Activated naive CD8-positive, alpha-beta T cell (primary cell): ENCODE measurements at regions not wholly inside any gene's neighbourhood (a gene's known extent, or its start where the extent isn't known, plus 50 kb on each side); places are given as distances from the start of the nearest gene placed in this dataset.

Experiments used
- H3K27ac Mint-ChIP-seq: one replicate; pipeline ENCODE4 v1.8.0; 2021; ENCODE audit warnings: mixed read lengths
- H3K27me3 Mint-ChIP-seq: one replicate; pipeline ENCODE4 v1.8.0; 2021; ENCODE audit warnings: mixed read lengths
- H3K36me3 Mint-ChIP-seq: one replicate; pipeline ENCODE4 v1.8.0; 2021; ENCODE audit warnings: mixed read lengths
- H3K4me1 Mint-ChIP-seq: one replicate; pipeline ENCODE4 v1.8.0; 2021; ENCODE audit warnings: low read depth, mixed read lengths
- H3K4me3 Mint-ChIP-seq: one replicate; pipeline ENCODE4 v1.8.0; 2021; ENCODE audit warnings: mild to moderate bottlenecking, mixed read lengths
- H3K9me3 Mint-ChIP-seq: one replicate; pipeline ENCODE4 v1.8.0; 2021; ENCODE audit warnings: low read depth, mixed read lengths

- Mint-ChIP-seq H3K4me3 (no peak overlapping the region), H3K36me3 (no peaks in the 10 kb centered on the region), H3K27ac (no peak overlapping the region), H3K27me3 (peaks cover 20% of the 10 kb centered on the region), H3K9me3 (no peaks in the 10 kb centered on the region), H3K4me1 (peaks cover 7% of the 10 kb centered on the region)
Observed at GRCh38 chr11:122439866-122440810, 215.4 kb upstream of the UBASH3B start.

DNA sequence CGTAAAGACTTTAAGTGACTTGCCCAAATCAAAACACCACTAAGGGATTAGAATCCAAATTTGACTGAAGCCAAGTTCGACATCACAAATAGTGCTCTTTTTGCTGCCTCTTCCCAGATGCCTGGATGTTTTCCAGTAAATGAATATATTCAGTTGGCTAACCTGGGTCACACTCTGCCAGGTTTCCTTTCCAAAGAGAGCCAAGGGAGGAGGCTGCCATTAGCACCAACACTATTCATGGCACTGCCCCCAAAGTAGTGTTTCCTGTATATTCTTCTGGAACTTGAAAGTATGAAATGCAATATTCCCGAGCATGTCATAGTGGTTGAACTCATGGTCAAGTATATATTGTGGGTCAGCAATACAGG is 219.3 kb upstream of the UBASH3B start:
- H3K4me3 Mint-ChIP-seq = no peak overlapping the region
- H3K9me3 Mint-ChIP-seq = no peaks in the 10 kb centered on the region
- H3K27me3 Mint-ChIP-seq = peaks cover 20% of the 10 kb centered on the region
- no peak overlapping the region for H3K27ac Mint-ChIP-seq
- H3K36me3 Mint-ChIP-seq = no peaks in the 10 kb centered on the region
- peaks cover 7% of the 10 kb centered on the region for H3K4me1 Mint-ChIP-seq

DNA sequence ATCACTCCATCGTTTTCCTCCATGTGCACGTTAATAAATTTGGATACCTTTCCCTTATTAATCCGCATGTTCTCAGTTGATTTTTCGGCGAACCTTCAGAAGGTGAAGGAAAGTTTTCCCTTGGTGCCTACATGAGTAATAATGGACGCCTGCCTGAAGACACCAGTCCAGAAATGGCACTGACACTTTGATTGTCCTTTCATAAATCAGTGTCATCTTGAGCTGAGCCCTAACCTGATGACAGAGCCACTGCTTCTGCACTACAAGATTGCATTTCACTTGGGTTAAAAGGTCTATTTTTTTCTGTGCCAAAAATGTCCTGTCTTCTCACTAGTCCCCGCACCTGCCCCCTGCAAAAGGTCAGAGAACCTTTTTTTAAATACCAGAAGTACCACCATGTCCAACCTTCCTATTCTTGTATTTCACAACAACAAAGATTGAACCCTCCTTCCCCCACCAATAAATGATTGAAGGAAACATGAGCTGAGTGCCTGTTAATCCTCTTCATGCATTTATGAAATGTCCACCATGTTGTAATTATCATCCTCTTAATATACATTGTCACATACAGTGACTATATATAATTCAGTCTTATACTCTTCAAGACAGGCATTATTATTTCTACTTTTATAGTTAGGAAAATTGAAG is 219.9 kb upstream of the UBASH3B start:
- Mint-ChIP-seq H3K36me3 (no peaks in the 10 kb centered on the region), H3K4me1 (peaks cover 6% of the 10 kb centered on the region), H3K4me3 (no peak overlapping the region), H3K9me3 (no peaks in the 10 kb centered on the region), H3K27me3 (peaks cover 18% of the 10 kb centered on the region), H3K27ac (no peak overlapping the region)

- no peaks in the 10 kb centered on the region for H3K4me1 Mint-ChIP-seq
- no peak overlapping the region for H3K27ac Mint-ChIP-seq
- H3K4me3 Mint-ChIP-seq = no peak overlapping the region
- H3K36me3 Mint-ChIP-seq = no peaks in the 10 kb centered on the region
- peaks cover 13% of the 10 kb centered on the region for H3K27me3 Mint-ChIP-seq
- H3K9me3 Mint-ChIP-seq = no peaks in the 10 kb centered on the region
Observed at GRCh38 chr11:122434786-122435185, 220.7 kb upstream of the UBASH3B start.

DNA sequence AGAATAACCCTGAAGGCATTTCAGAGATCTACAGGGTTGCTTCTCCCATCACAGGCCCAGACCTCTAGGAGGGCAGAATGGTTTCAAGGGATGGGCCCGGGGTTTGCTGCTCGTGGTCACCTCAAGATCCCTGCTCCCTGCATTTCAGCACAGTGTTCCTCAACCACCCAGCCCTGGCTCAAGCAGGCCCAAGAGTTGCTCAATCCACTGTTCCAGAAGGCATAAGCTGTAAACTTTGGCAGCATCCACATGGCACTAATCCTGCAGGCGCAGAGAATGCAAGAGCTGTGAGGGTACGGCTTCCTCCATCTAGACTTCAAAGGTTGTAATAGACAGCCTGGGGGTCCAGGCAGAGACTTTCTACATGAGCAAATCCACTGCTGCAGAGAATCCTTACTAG is 225.0 kb upstream of the UBASH3B start:
- no peaks in the 10 kb centered on the region for H3K36me3 Mint-ChIP-seq
- no peaks in the 10 kb centered on the region for H3K4me1 Mint-ChIP-seq
- H3K27ac Mint-ChIP-seq = no peak overlapping the region
- no peak overlapping the region for H3K4me3 Mint-ChIP-seq
- peaks cover 2% of the 10 kb centered on the region for H3K27me3 Mint-ChIP-seq
- H3K9me3 Mint-ChIP-seq = no peaks in the 10 kb centered on the region

- Mint-ChIP-seq H3K27ac (no peak overlapping the region), H3K4me1 (no peaks in the 10 kb centered on the region), H3K4me3 (no peak overlapping the region), H3K27me3 (peaks cover 1% of the 10 kb centered on the region), H3K9me3 (no peaks in the 10 kb centered on the region), H3K36me3 (no peaks in the 10 kb centered on the region)
Observed at GRCh38 chr11:122426073-122426472, 229.4 kb upstream of the UBASH3B start.

DNA sequence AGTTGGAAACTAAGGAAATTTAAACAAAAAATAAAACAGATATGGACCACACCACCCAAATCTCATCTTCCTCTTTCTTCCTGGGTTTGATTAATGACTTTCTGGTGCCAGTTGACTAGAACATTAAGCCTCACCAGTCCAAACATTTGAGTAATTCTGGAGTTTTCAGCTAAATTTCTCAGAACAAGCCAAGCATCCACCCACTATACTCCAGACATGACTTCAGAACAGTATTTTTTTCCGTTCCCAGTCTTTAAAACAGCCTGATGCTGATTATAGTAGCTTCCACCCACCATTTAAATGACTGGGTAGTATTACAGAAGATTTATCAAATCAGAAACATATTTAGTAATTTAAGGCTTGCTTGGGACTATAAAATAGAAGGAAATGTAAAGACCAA is 230.9 kb upstream of the UBASH3B start:
- no peak overlapping the region for H3K4me3 Mint-ChIP-seq
- H3K4me1 Mint-ChIP-seq = no peaks in the 10 kb centered on the region
- no peak overlapping the region for H3K27ac Mint-ChIP-seq
- H3K9me3 Mint-ChIP-seq = no peaks in the 10 kb centered on the region
- no peaks in the 10 kb centered on the region for H3K36me3 Mint-ChIP-seq
- H3K27me3 Mint-ChIP-seq = peaks cover 4% of the 10 kb centered on the region

- Mint-ChIP-seq H3K27me3 (peaks cover 4% of the 10 kb centered on the region), H3K27ac (no peak overlapping the region), H3K4me3 (no peak overlapping the region), H3K4me1 (no peaks in the 10 kb centered on the region), H3K36me3 (no peaks in the 10 kb centered on the region), H3K9me3 (no peaks in the 10 kb centered on the region)
Observed at GRCh38 chr11:122423886-122424285, 231.6 kb upstream of the UBASH3B start.

DNA sequence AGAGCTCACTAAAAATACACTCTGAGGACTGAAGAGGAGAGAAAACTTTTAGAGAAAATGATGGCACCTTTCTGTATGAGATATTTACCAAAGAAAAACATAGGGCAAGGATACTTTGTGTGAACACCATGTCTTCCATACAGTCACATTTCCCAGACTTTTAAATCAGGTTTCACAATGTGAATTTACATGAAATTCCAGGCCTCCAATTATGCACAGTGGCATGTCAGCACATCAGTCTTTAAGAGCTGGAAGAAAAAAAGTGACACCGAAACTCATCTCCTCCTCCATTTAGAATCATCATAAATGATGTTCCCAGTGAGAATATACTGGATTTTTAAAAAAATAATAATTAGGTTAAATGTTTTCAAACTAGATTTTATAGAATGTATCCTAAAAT is 232.2 kb upstream of the UBASH3B start:
- H3K4me3 Mint-ChIP-seq = no peak overlapping the region

GRCh38 chr11:122422682-122423081 is 232.8 kb upstream of the UBASH3B start:
- Mint-ChIP-seq H3K27me3 (peaks cover 6% of the 10 kb centered on the region), H3K9me3 (no peaks in the 10 kb centered on the region), H3K4me3 (no peak overlapping the region), H3K4me1 (no peaks in the 10 kb centered on the region), H3K27ac (no peak overlapping the region), H3K36me3 (no peaks in the 10 kb centered on the region)

More for the DNA sequence above, 232.2 kb upstream of the UBASH3B start:
- no peaks in the 10 kb centered on the region for H3K9me3 Mint-ChIP-seq
- no peak overlapping the region for H3K27ac Mint-ChIP-seq
- H3K27me3 Mint-ChIP-seq = peaks cover 4% of the 10 kb centered on the region
- H3K4me1 Mint-ChIP-seq = no peaks in the 10 kb centered on the region
- no peaks in the 10 kb centered on the region for H3K36me3 Mint-ChIP-seq

- Mint-ChIP-seq H3K36me3 (no peaks in the 10 kb centered on the region), H3K4me3 (no peak overlapping the region), H3K9me3 (no peaks in the 10 kb centered on the region), H3K27me3 (peaks cover 6% of the 10 kb centered on the region), H3K27ac (no peak overlapping the region), H3K4me1 (no peaks in the 10 kb centered on the region)
Observed at GRCh38 chr11:122421702-122422101, 233.8 kb upstream of the UBASH3B start.

DNA sequence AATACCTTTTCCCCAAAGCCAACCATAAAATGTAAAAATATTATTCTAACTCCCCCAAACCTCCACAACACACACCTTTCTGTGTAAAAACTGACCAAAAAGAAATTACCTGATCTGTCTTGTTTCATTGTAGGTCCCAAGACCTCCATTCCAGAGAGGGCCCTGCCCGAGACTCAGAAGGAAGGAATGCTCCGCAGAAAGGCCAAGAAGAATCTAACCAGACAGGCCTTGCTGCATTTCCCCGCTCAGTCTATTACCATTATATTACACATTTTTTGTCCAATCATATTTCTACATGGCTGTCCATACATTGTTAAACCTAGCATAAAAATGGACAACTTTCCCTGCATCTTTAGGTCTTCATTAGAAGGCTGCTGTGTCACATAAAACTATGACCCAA is 237.5 kb upstream of the UBASH3B start:
- Mint-ChIP-seq H3K36me3 (no peaks in the 10 kb centered on the region), H3K9me3 (peaks cover 5% of the 10 kb centered on the region), H3K27me3 (peaks cover 4% of the 10 kb centered on the region), H3K4me3 (no peak overlapping the region), H3K4me1 (no peaks in the 10 kb centered on the region), H3K27ac (no peak overlapping the region)

DNA sequence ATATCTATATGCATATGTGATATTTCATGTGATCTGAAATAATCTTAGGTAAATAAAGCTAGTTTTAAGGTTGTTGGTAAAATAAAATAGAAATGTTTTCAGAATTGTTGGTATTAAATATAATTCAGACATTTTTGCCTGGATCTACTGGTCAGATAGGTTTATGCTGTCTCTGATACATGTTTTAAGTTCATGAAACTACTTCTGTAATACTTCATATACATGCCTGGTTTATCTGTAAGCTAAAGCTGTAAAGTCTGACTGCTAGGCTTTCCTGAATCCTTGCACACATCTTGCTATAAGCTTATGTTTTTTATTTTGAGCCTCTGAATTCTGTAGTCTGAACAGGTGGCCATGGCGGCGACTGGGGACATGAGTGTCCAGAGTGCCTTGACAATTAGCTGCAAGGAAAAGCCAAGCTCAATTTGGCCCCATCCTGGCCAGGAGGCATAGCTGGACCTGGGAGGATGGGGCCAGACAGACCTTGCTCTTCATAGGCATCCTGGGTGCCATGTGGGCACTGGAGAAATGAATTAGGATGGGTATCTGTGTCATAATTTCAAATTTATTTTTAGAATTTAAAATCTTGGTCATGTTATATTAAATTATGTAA is 241.0 kb upstream of the UBASH3B start:
- Mint-ChIP-seq H3K27ac (no peak overlapping the region), H3K36me3 (no peaks in the 10 kb centered on the region), H3K4me3 (no peak overlapping the region), H3K4me1 (no peaks in the 10 kb centered on the region), H3K27me3 (peaks cover 1% of the 10 kb centered on the region), H3K9me3 (peaks cover 14% of the 10 kb centered on the region)

DNA sequence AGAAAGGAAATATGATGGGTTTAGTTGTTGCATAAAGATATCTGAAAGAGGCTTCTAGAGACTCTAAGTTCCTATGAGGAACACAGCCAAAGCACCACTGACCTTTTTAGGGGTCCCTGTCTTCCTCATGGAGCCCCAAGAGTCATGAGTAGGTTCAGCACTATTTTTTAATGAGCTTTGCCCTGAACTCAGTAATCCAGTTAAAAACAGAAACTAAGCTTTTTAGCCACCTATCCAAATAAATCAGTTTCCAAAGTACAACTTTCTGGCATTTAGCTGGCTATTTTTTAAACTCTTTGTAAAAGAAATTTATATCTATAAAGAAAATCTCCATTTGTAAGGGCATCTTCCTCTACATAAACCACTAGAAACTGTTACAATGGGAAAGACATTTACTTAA is 241.8 kb upstream of the UBASH3B start:
- H3K4me1 Mint-ChIP-seq = no peaks in the 10 kb centered on the region
- no peak overlapping the region for H3K27ac Mint-ChIP-seq
- peaks cover 1% of the 10 kb centered on the region for H3K27me3 Mint-ChIP-seq
- H3K36me3 Mint-ChIP-seq = no peaks in the 10 kb centered on the region
- peaks cover 14% of the 10 kb centered on the region for H3K9me3 Mint-ChIP-seq
- H3K4me3 Mint-ChIP-seq = no peak overlapping the region

DNA sequence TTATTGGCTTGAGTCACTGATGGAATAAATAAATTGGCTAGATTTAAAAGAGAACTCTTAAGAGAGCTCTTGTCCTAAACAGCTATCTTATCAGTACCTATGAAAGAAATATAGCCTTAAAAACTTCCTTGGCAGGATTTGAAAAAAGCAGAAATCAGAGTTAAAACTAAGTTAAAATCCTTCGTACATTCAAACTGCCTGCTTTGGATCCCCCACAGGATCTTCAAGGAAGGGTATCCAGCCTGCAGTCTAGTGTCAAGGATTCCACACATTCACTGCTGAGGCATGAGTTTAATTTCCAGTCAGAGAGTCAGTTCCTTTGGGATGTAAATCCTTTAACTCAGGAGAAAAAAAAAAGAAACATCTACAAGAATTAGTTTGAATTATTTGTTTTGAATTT is 242.9 kb upstream of the UBASH3B start:
- H3K9me3 Mint-ChIP-seq = peaks cover 14% of the 10 kb centered on the region

More for the DNA sequence above, 242.9 kb upstream of the UBASH3B start:
- H3K4me3 Mint-ChIP-seq = no peak overlapping the region
- peaks cover 1% of the 10 kb centered on the region for H3K27me3 Mint-ChIP-seq
- no peaks in the 10 kb centered on the region for H3K36me3 Mint-ChIP-seq
- no peaks in the 10 kb centered on the region for H3K4me1 Mint-ChIP-seq
- H3K27ac Mint-ChIP-seq = no peak overlapping the region
